Inflammatory macrophage treated with lipopolysaccharide for 4 hours (primary cell): ENCODE measurements at regions not wholly inside any gene's neighbourhood (a gene's known extent, or its start where the extent isn't known, plus 50 kb on each side); places are given as distances from the start of the nearest gene placed in this dataset.
A peak's percentile ranks its signal among the peaks of the same experiment; 100 is the strongest.

Experiments
- DNase-seq: peaks from one replicate; pipeline ENCODE4 v3.0.0-alpha.2; 2020

DNA sequence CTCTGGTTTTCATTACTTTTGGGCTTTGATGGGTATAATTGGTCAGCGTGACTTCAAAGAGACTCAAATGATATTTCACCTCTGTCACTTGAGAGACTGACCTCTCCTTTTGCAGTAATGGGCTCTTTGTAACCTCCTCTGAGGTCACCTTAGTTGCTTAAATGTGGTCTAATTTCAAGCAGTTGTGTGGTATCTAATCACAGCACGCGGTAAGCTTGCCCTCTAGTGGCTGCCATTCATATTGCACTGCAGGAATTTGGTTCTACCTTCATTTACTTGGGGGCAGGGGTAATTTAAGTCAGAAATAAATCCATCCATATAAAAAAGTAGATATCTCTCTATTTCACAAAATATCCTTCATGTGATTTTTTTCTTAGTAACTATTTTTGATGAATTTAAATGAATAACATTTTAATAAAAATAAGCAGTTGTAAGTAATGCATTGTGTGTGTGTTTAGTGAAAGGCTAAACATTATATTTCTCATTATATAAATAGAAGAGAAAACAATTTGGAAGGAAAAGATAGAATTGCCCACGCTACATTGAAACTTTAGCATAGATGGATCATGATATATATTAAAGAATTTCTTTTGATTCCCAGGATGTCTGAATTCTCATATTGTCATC lies 55.0 kb upstream of the ANO3 start:
- peak; percentile 46 for DNase-seq

DNA sequence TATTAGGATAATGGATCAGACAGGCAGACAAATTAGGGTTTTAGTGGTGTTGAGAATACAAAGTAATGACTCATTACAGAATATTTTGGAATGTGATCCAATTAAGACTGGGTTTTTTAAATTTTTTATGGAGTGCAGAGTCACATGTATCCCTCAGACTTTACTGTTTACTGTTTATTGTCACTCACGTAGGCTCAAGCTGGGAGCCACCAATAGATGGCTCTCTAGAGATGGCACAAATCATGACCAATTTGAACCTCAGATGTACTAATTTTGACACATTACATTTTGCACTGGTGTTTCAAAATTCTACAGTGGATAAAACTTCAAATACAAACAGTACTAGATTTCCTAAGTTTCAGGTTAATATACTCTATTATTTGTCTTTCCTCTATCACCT lies 53.6 kb upstream of the ANO3 start:
- DNase-seq = no peak
